ENCODE measurements at regions not wholly inside any gene's neighbourhood (a gene's known extent, or its start where the extent isn't known, plus 50 kb on each side); places are given as distances from the start of the nearest gene placed in this dataset.
"Not testable (repeated sequence)": the region's sequence is repeated elsewhere in the genome, so short reads cannot be mapped to it uniquely, and the experiment has no call there.

GRCh38 chr5:34243802-34244201 lies 200.8 kb upstream of the C1QTNF3 start:
- H3K36me3 ChIP-seq (ENCODE audit: control insufficient read depth, insufficient read depth, low read length); BruUV-seq (replicated peaks); CTCF ChIA-PET (ENCODE audit: low intra/inter-chr PET ratio); H3K9me3 ChIP-seq (replicated peaks; ENCODE audit: control insufficient read depth, insufficient read depth, low read depth, low read length); H2AFZ ChIP-seq (ENCODE audit: low read depth, low read length); DNase-seq (ENCODE audit: extremely low read depth in 1 of 4, low spot score in 3 of 4); ATAC-seq; in situ Hi-C loops (cut with MboI); POLR2A ChIA-PET; intact Hi-C loops (cut with micrococcal nuclease); H3K9me1 ChIP-seq (ENCODE audit: control insufficient read depth, insufficient read depth, low read length); H3K4me1 ChIP-seq (replicated peaks in 1 of 2; ENCODE audit: control insufficient read depth in 2 of 2, insufficient read depth in 2 of 2, low read length in 2 of 2); FAIRE-seq; H3K27me3 ChIP-seq (ENCODE audit: control insufficient read depth in 2 of 2, insufficient read depth in 2 of 2, low read length in 2 of 2); H4K20me1 ChIP-seq (replicated peaks; ENCODE audit: control insufficient read depth, insufficient read depth, low read length): not testable (repeated sequence)
- Histone ChIP-seq H3K4me2 (ENCODE audit: insufficient read depth, low read length) (peak overlapping the region; percentile 37; the same call in 1 of the 2 replicates), H3K9ac (ENCODE audit: insufficient read depth in 1 of 2, low read depth in 2 of 2, low read length in 2 of 2) (peak overlapping the region in 1 of 2 experiments; percentile 54; a peak in 1 of 4 replicates), H3K79me2 (ENCODE audit: control insufficient read depth, insufficient read depth, low read length) (peaks cover 43% of the 10 kb centered on the region), H3K27ac (ENCODE audit: extremely low read depth, low read depth, low read length) (peak overlapping the region; percentile 54; the same call in 2 of the 3 replicates), H3K4me3 (peak overlapping the region; percentile 38)
- TF ChIP-seq ZBTB11 (CRISPR knock-in tag; IDR thresholded peaks at IDR 0.05) (0 out of 6 replicates have a peak, but pooled peaks of 1 of the 3 experiments have one; percentile 33), RBFOX2 (IDR thresholded peaks at IDR 0.05; ENCODE audit: low read depth, low read length) (0 out of 2 replicates have a peak, but pooled peaks have one; percentile 43)

Data from K562 (cell line).